GM12892 (cell line): ENCODE measurements at regions not wholly inside any gene's neighbourhood (a gene's known extent, or its start where the extent isn't known, plus 50 kb on each side); places are given as distances from the start of the nearest gene placed in this dataset.

ENCODE experiments used
- POLR2A ChIP-seq: IDR thresholded peaks from 2 replicates; pipeline ENCODE4 v1.6.1; 2011; ENCODE audit warnings: low read depth, low read length, control low read depth
- TAF1 ChIP-seq: IDR thresholded peaks from 2 replicates; pipeline ENCODE4 v1.6.1; 2011; ENCODE audit warnings: low read depth, mild to moderate bottlenecking, control low read depth, low read length, borderline replicate concordance

DNA sequence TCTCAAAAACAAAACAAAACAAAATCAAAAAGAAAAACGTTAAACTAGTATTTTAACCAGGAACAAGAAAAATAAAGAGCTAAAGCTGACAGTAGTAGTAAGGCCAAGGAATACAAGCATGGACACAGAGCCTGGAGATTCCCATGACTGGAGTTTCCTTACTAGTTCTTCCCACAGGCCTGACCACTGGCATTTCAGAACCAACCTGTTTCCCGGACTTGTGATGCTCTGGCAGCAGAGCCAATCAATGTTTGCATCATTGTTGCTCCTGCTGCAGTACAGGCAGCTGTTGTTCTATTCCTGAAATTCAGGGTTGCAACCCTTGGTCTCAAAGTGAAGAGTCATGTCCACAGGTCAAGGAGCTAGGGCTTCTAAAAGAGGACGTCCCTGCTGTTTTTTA lies 111.3 kb upstream of the WARS2 start:
- TF ChIP-seq POLR2A: no peak
- no peak for TF ChIP-seq TAF1
